Sigmoid colon (tissue), 6 donors: ENCODE measurements at regions not wholly inside any gene's neighbourhood (a gene's known extent, or its start where the extent isn't known, plus 50 kb on each side); places are given as distances from the start of the nearest gene placed in this dataset.

ENCODE experiments used
- DNase-seq: peaks from one replicate; pipeline ENCODE4 v3.0.0-alpha.2; 2019
- H3K27ac ChIP-seq, 4 donors: fragments of 200-600 bp; sonication (generic); one replicate each; pipeline ENCODE4 v1.5.1; 2016 to 2019; ENCODE audit warnings: mild to moderate bottlenecking in 1 of 4
- H3K27me3 ChIP-seq, 3 donors: fragments of 200-600 bp; sonication (generic); one replicate each; pipeline ENCODE4 v1.5.1; 2019; ENCODE audit warnings: mild to moderate bottlenecking in 1 of 3
- H3K36me3 ChIP-seq, 4 donors: fragments of 200-600 bp; sonication (generic); one replicate each; pipeline ENCODE4 v1.5.1; 2016 to 2019
- H3K4me1 ChIP-seq, 4 donors: fragments of 200-600 bp; sonication (generic); one replicate each; pipeline ENCODE4 v1.5.1; 2017 to 2019
- H3K4me3 ChIP-seq, 4 donors: fragments of 200-600 bp; sonication (generic); one replicate each; pipeline ENCODE4 v1.5.1; 2017 to 2019; ENCODE audit warnings: mild to moderate bottlenecking in 2 of 4, moderate library complexity in 1 of 4
- H3K9me3 ChIP-seq, 4 donors: fragments of 200-600 bp in 3 of 4; sonication (generic) in 3 of 4; one replicate each; pipeline versions ENCODE4 v1.5.1 to v1.6.1; 2013 to 2019
- EP300 ChIP-seq, 4 donors: sonication (generic); formaldehyde crosslinking; IDR thresholded peaks; one replicate each; pipeline ENCODE4 v1.6.1; 2017; ENCODE audit warnings: antibody characterized with exemption in 4 of 4
- POLR2A ChIP-seq, 2 donors: fragments of 450-650 bp; IDR thresholded peaks; one replicate each; pipeline ENCODE4 v1.6.1; 2016; ENCODE audit warnings: antibody characterized with exemption in 2 of 2, mild to moderate bottlenecking in 2 of 2, moderate library complexity in 2 of 2
- POLR2AphosphoS5 ChIP-seq, 4 donors: sonication (generic); formaldehyde crosslinking; IDR thresholded peaks; one replicate each; pipeline ENCODE4 v1.6.1; 2017; ENCODE audit warnings: antibody characterized with exemption in 4 of 4
- WGBS, 2 donors: extraction: QIAGEN DNeasy Blood & Tissue Kit; methylation state at CpG; one replicate each; pipeline ENCODE4 v1.1.7; 2013; 5-methylcytosine and 5-hydroxymethylcytosine counted together
- intact Hi-C: fragments of 100-400 bp; cut with DNase I; formaldehyde crosslinking; loops from one replicate; pipeline ENCODE4 v1.15.1; 2023
- TF ChIP-seq, protein P1 (sequence below), 4 experiments: fragments of 450-650 bp in 3 of 4; fragments of 200-600 bp in 1 of 4; IDR thresholded peaks; one replicate each; pipeline ENCODE4 v1.5.1; 2016 to 2019; ENCODE audit warnings: antibody characterized with exemption in 4 of 4, mild to moderate bottlenecking in 3 of 4, moderate library complexity in 2 of 4
- donor health status: healthy with polysubstance abuse.
- donor health status: healthy.

DNA sequence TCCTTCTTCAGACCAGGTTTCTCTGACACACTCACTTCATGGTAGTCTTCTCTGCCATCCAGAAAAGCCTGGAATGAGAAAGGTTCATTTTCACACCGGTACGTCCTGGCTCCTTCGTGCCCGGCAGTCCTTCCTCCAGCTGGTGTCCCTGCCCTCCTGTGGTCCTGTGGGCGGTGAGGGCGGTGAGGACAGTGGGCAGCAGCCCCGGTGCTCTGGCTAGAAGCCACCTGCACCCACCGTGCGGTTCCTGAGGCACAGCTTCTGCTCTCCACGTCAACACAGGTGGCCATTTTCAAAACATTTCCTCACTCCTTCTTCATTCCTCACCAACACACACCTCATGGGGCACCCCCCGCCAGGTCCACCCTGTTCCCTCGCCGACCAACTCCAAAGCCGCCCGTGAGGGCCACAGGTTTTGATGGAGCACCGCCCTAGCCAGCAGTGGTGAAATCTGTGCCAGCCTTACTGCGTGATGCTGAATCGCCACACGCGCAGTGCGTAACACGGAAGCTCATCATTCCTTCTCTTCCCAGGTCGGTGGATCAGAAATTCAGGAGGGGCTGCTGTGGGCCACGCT is 251.4 kb upstream of the RNF32 start:
- Histone ChIP-seq H3K36me3 (no peaks in the 10 kb centered on the region), H3K4me3 (no peak overlapping the region), H3K4me1 (no peaks in the 10 kb centered on the region), H3K27me3 (no peaks in the 10 kb centered on the region), H3K27ac (no peak overlapping the region), H3K9me3 (peaks cover 0 to 4% (median 0%) of the 10 kb centered on the region in 4 donors)
- WGBS, 2 donors, result 91 to 94% methylated on average over 24 of the region's 24 CpGs
- no peak for DNase-seq
- TF ChIP-seq POLR2A (IDR thresholded peaks at IDR 0.05) (no peak), POLR2AphosphoS5 (IDR thresholded peaks at IDR 0.05) (no peak), EP300 (IDR thresholded peaks at IDR 0.05) (no peak)
- TF ChIP-seq, protein P1, sequence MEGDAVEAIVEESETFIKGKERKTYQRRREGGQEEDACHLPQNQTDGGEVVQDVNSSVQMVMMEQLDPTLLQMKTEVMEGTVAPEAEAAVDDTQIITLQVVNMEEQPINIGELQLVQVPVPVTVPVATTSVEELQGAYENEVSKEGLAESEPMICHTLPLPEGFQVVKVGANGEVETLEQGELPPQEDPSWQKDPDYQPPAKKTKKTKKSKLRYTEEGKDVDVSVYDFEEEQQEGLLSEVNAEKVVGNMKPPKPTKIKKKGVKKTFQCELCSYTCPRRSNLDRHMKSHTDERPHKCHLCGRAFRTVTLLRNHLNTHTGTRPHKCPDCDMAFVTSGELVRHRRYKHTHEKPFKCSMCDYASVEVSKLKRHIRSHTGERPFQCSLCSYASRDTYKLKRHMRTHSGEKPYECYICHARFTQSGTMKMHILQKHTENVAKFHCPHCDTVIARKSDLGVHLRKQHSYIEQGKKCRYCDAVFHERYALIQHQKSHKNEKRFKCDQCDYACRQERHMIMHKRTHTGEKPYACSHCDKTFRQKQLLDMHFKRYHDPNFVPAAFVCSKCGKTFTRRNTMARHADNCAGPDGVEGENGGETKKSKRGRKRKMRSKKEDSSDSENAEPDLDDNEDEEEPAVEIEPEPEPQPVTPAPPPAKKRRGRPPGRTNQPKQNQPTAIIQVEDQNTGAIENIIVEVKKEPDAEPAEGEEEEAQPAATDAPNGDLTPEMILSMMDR (IDR thresholded peaks at IDR 0.05), result no peak
- intact Hi-C loops, result no loop called here

DNA sequence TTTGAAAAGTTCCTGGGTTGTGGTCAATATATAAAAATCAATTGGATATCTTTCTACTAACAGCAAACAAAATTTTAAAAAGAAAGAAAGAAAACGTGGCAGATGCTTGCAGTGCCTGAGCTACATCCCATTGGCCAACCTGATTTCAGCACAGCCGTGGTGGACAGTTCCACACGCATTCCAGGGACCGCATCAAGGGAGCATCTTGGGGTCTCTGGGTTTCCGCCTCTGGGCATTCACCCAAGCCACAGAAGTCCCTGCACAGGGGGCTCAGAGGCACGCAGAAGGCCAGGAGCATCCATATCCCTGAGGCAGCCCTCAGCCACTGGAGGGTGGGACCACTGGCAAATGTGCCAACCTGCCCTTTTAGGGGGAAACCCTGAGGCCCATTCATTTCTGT is 254.5 kb upstream of the RNF32 start:
- H3K4me1 ChIP-seq, result no peaks in the 10 kb centered on the region
- TF ChIP-seq EP300 (IDR thresholded peaks at IDR 0.05) (no peak), POLR2A (IDR thresholded peaks at IDR 0.05) (no peak), POLR2AphosphoS5 (IDR thresholded peaks at IDR 0.05) (no peak)
- TF ChIP-seq, protein P1 (IDR thresholded peaks at IDR 0.05), result no peak
- WGBS, 2 donors, result 13 to 43% methylated on average over 6 of the region's 6 CpGs
- H3K27me3 ChIP-seq, result no peaks in the 10 kb centered on the region
- intact Hi-C loops, result no loop called here
- H3K27ac ChIP-seq, result no peak overlapping the region
- H3K36me3 ChIP-seq, result no peaks in the 10 kb centered on the region
- DNase-seq, result no peak
- H3K4me3 ChIP-seq, result no peak overlapping the region
- H3K9me3 ChIP-seq, result no peaks in the 10 kb centered on the region

DNA sequence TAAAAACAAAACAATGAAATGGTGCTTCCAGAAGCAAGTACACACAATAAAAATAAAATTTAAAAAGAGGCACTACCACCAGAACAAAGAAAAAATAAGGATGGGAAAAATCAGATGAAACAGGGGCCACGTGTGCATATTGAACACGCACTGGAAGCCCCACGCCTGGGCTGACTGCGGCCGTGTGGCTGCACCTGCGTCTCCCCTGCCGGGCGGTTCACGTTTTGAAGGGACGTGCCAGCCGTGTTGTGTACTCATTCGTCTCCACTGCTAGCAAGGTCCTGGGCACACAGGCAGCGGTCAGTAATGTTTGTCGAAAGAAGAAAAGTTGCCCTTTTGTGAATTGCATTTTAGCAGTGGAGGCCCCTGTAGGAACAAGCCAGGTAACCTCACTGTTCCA is 255.9 kb upstream of the RNF32 start:
- intact Hi-C loops, result no loop called here
- no peaks in the 10 kb centered on the region for H3K9me3 ChIP-seq

DNA sequence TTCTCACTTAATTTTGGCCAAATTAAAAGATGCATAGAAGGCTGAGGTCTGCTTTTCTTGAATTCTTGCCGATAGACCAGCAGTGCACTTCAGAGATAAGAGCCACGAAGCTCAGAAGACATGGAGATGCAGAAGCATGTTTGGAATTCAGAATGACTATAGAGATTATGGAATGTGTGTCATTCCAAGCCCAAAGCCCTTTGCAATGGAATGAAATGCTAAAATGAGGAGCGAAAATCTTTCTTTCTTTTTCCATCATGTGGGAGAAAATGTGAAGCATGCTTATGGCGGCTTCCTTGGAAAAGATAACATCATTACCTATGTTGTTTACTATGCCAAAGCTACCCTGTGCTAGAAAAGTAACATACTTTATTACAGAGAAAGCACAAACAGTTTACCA is 257.0 kb upstream of the RNF32 start:
- Histone ChIP-seq H3K4me3 (no peak overlapping the region), H3K27me3 (peaks cover 0 to 14% (median 0%) of the 10 kb centered on the region in 3 donors), H3K9me3 (no peaks in the 10 kb centered on the region), H3K36me3 (no peaks in the 10 kb centered on the region), H3K27ac (no peak overlapping the region), H3K4me1 (no peaks in the 10 kb centered on the region)
- intact Hi-C loops, result no loop called here
- TF ChIP-seq POLR2A (IDR thresholded peaks at IDR 0.05), result no peak
- TF ChIP-seq, protein P1 (IDR thresholded peaks at IDR 0.05), result no peak
- no peak for TF ChIP-seq POLR2AphosphoS5 (IDR thresholded peaks at IDR 0.05)
- TF ChIP-seq EP300 (IDR thresholded peaks at IDR 0.05), result no peak
- no peak for DNase-seq
- WGBS, 2 donors, result 75 to 87% methylated on average over 4 of the region's 4 CpGs

More for the DNA sequence above, 255.9 kb upstream of the RNF32 start:
- H3K36me3 ChIP-seq, result no peaks in the 10 kb centered on the region
- no peak overlapping the region for H3K4me3 ChIP-seq
- 95% methylated on average over 14 of the region's 14 CpGs for WGBS, 2 donors
- no peak overlapping the region for H3K27ac ChIP-seq
- no peak for DNase-seq
- H3K27me3 ChIP-seq, result peaks cover 0 to 11% (median 0%) of the 10 kb centered on the region in 3 donors
- TF ChIP-seq POLR2AphosphoS5 (IDR thresholded peaks at IDR 0.05) (no peak), POLR2A (IDR thresholded peaks at IDR 0.05) (no peak), EP300 (IDR thresholded peaks at IDR 0.05) (no peak)
- TF ChIP-seq, protein P1 (IDR thresholded peaks at IDR 0.05), result no peak
- H3K4me1 ChIP-seq, result no peaks in the 10 kb centered on the region

DNA sequence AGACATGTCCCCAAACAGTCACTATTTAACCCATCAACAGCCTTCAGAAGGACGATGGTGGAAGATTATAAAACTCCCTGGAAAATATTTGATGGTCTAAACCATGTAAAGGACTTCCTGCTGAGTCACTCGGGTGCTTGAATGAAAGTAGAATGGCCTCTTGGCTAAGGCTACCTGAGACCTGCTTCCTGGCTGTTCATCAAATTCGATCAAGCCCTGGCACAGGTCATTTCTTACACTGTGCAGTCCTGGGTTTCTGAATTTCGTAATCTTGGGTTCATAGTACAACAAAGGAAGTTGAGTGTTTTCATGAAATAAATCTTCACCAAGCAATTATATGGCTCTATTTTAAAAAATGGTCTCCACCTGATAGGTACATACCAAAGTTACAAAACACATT is 260.3 kb upstream of the RNF32 start:
- WGBS, 2 donors, result 24 to 51% methylated on average over 4 of the region's 4 CpGs
- H3K4me1 ChIP-seq, result no peaks in the 10 kb centered on the region
- TF ChIP-seq POLR2AphosphoS5 (IDR thresholded peaks at IDR 0.05) (no peak), EP300 (IDR thresholded peaks at IDR 0.05) (no peak), POLR2A (IDR thresholded peaks at IDR 0.05) (no peak)
- TF ChIP-seq, protein P1 (IDR thresholded peaks at IDR 0.05), result no peak
- H3K4me3 ChIP-seq, result no peak overlapping the region
- intact Hi-C loops, result no loop called here
- DNase-seq, result no peak
- no peak overlapping the region for H3K27ac ChIP-seq
- H3K27me3 ChIP-seq, result peaks cover 0 to 14% (median 0%) of the 10 kb centered on the region in 3 donors
- no peaks in the 10 kb centered on the region for H3K9me3 ChIP-seq
- H3K36me3 ChIP-seq, result no peaks in the 10 kb centered on the region
